Tibial nerve (tissue), 4 donors: ENCODE measurements at regions not wholly inside any gene's neighbourhood (a gene's known extent, or its start where the extent isn't known, plus 50 kb on each side); places are given as distances from the start of the nearest gene placed in this dataset.

Experiments used
- DNase-seq, 2 donors: peaks; one replicate each; pipeline ENCODE4 v3.0.0-alpha.2; 2019; ENCODE audit warnings: low spot score in 2 of 2
- H3K27ac ChIP-seq, 4 donors: fragments of 200-600 bp; sonication (generic) in 3 of 4; one replicate each; pipeline ENCODE4 v1.5.1; 2017 to 2019; ENCODE audit warnings: mild to moderate bottlenecking in 1 of 4
- H3K27me3 ChIP-seq, 2 donors: fragments of 200-600 bp; sonication (generic) in 1 of 2; one replicate each; pipeline versions ENCODE4 v1.5.1 to v1.6.0; 2017 to 2019
- H3K36me3 ChIP-seq, 3 donors: fragments of 200-600 bp; sonication (generic); one replicate each; pipeline ENCODE4 v1.5.1; 2018 to 2019
- H3K4me1 ChIP-seq, 4 donors: fragments of 200-600 bp; sonication (generic) in 3 of 4; one replicate each; pipeline ENCODE4 v1.5.1; 2017 to 2019
- H3K4me3 ChIP-seq, 4 donors: fragments of 200-600 bp; sonication (generic) in 3 of 4; one replicate each; pipeline ENCODE4 v1.5.1; 2017 to 2019; ENCODE audit warnings: mild to moderate bottlenecking in 1 of 4, moderate library complexity in 1 of 4
- H3K9me3 ChIP-seq, 4 donors: fragments of 200-600 bp; sonication (generic) in 3 of 4; one replicate each; pipeline ENCODE4 v1.5.1; 2017 to 2019
- EP300 ChIP-seq, 2 donors: sonication (generic); formaldehyde crosslinking; IDR thresholded peaks; one replicate each; pipeline ENCODE4 v1.6.1; 2017; ENCODE audit warnings: antibody characterized with exemption in 2 of 2, mild to moderate bottlenecking in 1 of 2
- POLR2A ChIP-seq, 2 donors: fragments of 450-650 bp; IDR thresholded peaks; one replicate each; pipeline ENCODE4 v1.6.1; 2017; ENCODE audit warnings: antibody characterized with exemption in 2 of 2, mild to moderate bottlenecking in 2 of 2, moderate library complexity in 2 of 2
- WGBS, 2 donors: methylation state at CpG; one replicate each; pipeline ENCODE4 v1.1.5; 2018; 5-methylcytosine and 5-hydroxymethylcytosine counted together
- TF ChIP-seq, protein P1 (sequence below), 5 experiments: fragments of 200-600 bp in 3 of 5; fragments of 450-650 bp in 2 of 5; sonication (generic) in 3 of 5; IDR thresholded peaks; one replicate each; pipeline ENCODE4 v1.5.1; 2016 to 2019; ENCODE audit warnings: antibody characterized with exemption in 5 of 5, mild to moderate bottlenecking in 3 of 5, moderate library complexity in 2 of 5

DNA sequence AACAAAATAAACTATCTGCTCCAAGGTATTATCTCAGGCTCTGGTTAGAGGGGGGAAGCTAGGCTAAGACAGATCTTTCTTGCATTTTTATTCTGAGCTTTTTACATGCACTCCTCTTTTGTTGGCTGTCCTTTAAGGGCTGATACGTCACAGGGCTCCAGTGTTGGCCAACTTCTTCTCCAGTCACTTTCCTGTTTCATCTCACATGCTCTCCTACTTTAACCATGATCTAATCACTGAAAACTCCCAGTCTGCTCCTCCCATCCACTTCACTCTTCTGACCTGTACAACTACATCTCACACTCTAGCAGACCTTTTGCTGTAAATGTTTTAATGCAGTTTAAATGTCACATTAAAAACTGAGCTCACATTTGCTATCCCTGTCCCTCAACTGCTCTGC is 510.0 kb upstream of the KLF12 start:
- TF ChIP-seq POLR2A (IDR thresholded peaks at IDR 0.05): no peak
- no peak for TF ChIP-seq EP300 (IDR thresholded peaks at IDR 0.05)
- TF ChIP-seq, protein P1, sequence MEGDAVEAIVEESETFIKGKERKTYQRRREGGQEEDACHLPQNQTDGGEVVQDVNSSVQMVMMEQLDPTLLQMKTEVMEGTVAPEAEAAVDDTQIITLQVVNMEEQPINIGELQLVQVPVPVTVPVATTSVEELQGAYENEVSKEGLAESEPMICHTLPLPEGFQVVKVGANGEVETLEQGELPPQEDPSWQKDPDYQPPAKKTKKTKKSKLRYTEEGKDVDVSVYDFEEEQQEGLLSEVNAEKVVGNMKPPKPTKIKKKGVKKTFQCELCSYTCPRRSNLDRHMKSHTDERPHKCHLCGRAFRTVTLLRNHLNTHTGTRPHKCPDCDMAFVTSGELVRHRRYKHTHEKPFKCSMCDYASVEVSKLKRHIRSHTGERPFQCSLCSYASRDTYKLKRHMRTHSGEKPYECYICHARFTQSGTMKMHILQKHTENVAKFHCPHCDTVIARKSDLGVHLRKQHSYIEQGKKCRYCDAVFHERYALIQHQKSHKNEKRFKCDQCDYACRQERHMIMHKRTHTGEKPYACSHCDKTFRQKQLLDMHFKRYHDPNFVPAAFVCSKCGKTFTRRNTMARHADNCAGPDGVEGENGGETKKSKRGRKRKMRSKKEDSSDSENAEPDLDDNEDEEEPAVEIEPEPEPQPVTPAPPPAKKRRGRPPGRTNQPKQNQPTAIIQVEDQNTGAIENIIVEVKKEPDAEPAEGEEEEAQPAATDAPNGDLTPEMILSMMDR (IDR thresholded peaks at IDR 0.05): no peak
- no peaks in the 10 kb centered on the region for H3K27me3 ChIP-seq
- no peaks in the 10 kb centered on the region for H3K9me3 ChIP-seq
- no peak for DNase-seq
- no peak overlapping the region for H3K4me3 ChIP-seq
- H3K27ac ChIP-seq: no peak overlapping the region
- H3K36me3 ChIP-seq: no peaks in the 10 kb centered on the region
- 60 to 88% methylated on average over 1 of the region's 1 CpG for WGBS, 2 donors
- H3K4me1 ChIP-seq: no peaks in the 10 kb centered on the region

- DNase-seq: no peak
- TF ChIP-seq EP300 (IDR thresholded peaks at IDR 0.05) (no peak), POLR2A (IDR thresholded peaks at IDR 0.05) (no peak)
- TF ChIP-seq, protein P1 (IDR thresholded peaks at IDR 0.05): no peak
- Histone ChIP-seq H3K4me1 (no peaks in the 10 kb centered on the region), H3K27me3 (no peaks in the 10 kb centered on the region), H3K9me3 (no peaks in the 10 kb centered on the region), H3K27ac (no peak overlapping the region), H3K36me3 (no peaks in the 10 kb centered on the region), H3K4me3 (no peak overlapping the region)
- 81 to 97% methylated on average over 4 of the region's 4 CpGs for WGBS, 2 donors
Observed at GRCh38 chr13:74641586-74641985, 507.4 kb upstream of the KLF12 start.

GRCh38 chr13:74633734-74634133 is 499.5 kb upstream of the KLF12 start:
- TF ChIP-seq, protein P1 (IDR thresholded peaks at IDR 0.05): no peak
- no peak for TF ChIP-seq EP300 (IDR thresholded peaks at IDR 0.05)
- TF ChIP-seq POLR2A (IDR thresholded peaks at IDR 0.05): no peak
- H3K27me3 ChIP-seq: no peaks in the 10 kb centered on the region
- H3K9me3 ChIP-seq: no peaks in the 10 kb centered on the region
- 87 to 94% methylated on average over 2 of the region's 2 CpGs for WGBS, 2 donors
- H3K36me3 ChIP-seq: no peaks in the 10 kb centered on the region
- no peak overlapping the region for H3K27ac ChIP-seq
- no peak overlapping the region for H3K4me3 ChIP-seq
- H3K4me1 ChIP-seq: no peaks in the 10 kb centered on the region
- DNase-seq: no peak

GRCh38 chr13:74629985-74630384 is 495.8 kb upstream of the KLF12 start:
- Histone ChIP-seq H3K27ac (no peak overlapping the region), H3K4me3 (no peak overlapping the region), H3K4me1 (no peaks in the 10 kb centered on the region), H3K36me3 (no peaks in the 10 kb centered on the region), H3K9me3 (no peaks in the 10 kb centered on the region), H3K27me3 (no peaks in the 10 kb centered on the region)
- WGBS, 2 donors: 74 to 82% methylated on average over 3 of the region's 3 CpGs
- no peak for DNase-seq
- TF ChIP-seq POLR2A (IDR thresholded peaks at IDR 0.05): no peak
- no peak for TF ChIP-seq EP300 (IDR thresholded peaks at IDR 0.05)
- TF ChIP-seq, protein P1 (IDR thresholded peaks at IDR 0.05): no peak

DNA sequence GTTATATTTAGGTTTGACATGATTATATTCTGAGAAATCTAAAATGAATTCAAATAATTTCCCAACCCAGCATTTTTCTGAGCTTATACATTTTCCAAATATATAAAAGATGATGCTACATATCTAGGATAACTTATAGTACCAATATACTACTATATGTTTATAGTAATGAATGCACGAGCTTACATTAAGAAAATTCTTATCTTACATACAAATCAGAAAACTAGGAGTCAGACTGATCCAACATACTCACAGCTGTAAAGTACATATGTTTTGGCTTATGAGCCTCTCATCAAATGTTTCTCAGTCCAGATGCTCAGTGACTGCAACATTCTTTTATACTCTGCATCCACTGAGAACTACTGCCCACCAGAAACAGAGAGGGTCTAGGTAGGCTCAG is 491.3 kb upstream of the KLF12 start:
- no peak overlapping the region for H3K4me3 ChIP-seq
- H3K36me3 ChIP-seq: no peaks in the 10 kb centered on the region
- no peak overlapping the region for H3K27ac ChIP-seq
- no peaks in the 10 kb centered on the region for H3K4me1 ChIP-seq
- no peaks in the 10 kb centered on the region for H3K27me3 ChIP-seq
- no peak for TF ChIP-seq EP300 (IDR thresholded peaks at IDR 0.05)
- TF ChIP-seq POLR2A (IDR thresholded peaks at IDR 0.05): no peak
- TF ChIP-seq, protein P1 (IDR thresholded peaks at IDR 0.05): no peak
- 79 to 89% methylated on average over 1 of the region's 1 CpG for WGBS, 2 donors
- no peaks in the 10 kb centered on the region for H3K9me3 ChIP-seq
- DNase-seq: no peak
